ENCODE measurements at regions not wholly inside any gene's neighbourhood (a gene's known extent, or its start where the extent isn't known, plus 50 kb on each side); places are given as distances from the start of the nearest gene placed in this dataset.
"Not testable (repeated sequence)": the region's sequence is repeated elsewhere in the genome, so short reads cannot be mapped to it uniquely, and the experiment has no call there.

DNA sequence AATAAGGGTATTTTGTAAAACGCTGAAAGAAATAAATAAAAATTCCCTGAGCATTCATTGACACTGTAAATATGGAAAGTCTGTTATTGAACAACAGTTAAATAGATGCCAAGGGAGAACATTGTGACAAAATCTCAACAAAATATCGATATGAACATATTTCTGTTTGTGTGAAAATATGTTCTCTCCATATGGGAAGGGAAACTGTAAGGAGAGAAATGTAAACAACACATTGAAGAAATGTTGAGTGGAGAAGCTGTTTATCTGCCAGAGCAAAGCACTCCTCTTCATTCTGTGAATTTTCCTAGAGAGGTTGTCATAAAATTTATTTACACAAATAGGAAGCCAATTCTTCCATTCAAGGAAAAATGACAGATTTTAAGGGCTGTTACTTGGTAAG, 57.1 kb upstream of the EOMES start:
- DNase-seq (ENCODE audit: extremely low read depth in 1 of 11, low read depth in 9 of 11, low spot score in 4 of 11): no peak

DNA sequence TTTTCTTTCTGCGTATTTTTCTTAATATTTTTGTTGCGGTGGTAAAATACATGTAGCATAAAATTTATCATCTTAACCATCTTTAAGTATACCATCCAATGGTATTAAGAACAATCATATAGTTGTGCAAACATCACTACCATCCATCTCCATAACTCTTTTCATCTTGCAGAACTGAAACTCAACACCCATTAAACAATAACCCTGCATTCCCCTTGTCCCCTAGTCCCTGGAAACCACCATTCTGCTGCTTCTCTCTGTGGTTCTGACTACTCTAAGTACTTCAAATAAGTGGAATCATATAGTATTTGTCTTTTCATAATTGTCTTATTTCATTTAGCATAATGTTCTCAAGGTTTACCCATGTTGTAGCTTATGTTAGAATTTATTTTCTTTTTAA, 67.3 kb upstream of the EOMES start:
- DNase-seq (ENCODE audit: extremely low read depth in 1 of 11, low read depth in 9 of 11, low spot score in 4 of 11): no peak

DNA sequence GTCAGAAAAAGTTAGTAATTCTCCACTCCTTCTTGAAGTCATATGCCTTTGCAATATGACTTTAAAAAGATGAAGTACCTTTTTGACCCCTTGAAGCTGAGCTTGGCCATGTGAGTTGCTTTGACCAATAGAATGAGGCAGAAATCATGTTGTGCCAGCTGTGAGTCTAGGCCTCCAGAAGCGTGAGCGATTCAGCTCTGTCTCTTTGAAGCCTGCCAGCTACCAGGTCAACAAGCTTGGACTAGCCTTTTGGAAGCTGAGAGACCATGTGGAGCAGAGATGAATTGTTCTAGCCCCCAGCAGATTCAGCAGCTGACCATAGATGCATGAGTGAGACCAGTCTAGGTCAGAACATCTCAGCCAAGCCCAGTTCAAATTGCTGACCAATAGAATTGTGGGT, 69.8 kb upstream of the EOMES start:
- no peak for DNase-seq (ENCODE audit: extremely low read depth in 1 of 11, low read depth in 9 of 11, low spot score in 4 of 11)

DNA sequence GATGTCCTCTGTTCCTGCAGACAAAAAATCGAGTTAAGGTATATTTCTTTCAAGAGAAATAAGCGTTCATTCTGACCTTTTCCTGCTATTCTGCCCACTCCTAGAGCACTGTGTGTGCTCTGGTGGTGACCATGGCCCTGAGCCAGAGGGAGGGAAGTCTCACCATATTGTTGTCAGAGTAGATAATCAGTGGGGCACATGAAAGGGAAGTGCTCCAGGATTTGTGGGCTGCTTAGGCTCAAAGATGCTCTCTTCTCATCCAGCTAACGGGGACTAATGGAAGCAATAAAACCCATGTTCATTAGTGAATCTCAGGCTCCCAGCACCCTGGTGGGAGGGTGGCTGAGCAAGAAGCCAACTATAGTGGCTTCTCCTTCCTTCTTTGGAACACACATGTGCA, 70.7 kb upstream of the EOMES start:
- DNase-seq (ENCODE audit: extremely low read depth in 1 of 11, low read depth in 9 of 11, low spot score in 4 of 11): no peak

DNA sequence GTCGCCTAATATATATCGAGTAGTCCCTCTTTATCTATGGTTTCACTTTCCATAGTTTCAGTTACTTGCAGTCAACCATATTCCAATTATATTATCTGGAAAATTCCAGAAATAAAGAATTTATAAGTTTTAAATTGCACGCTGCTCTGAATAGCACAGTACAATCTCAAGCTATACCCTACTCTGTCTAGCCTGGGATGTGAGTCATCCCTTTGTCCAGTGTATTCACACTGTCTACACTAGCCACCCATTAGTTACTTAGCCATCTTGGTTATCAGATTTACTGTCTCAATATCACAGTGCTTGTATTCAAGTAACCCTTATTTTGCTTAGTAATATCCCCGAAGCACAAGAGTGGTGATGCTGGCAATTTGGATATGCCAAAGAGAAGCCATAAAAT, 72.1 kb upstream of the EOMES start:
- no peak for DNase-seq (ENCODE audit: extremely low read depth in 1 of 11, low read depth in 9 of 11, low spot score in 4 of 11)

DNA sequence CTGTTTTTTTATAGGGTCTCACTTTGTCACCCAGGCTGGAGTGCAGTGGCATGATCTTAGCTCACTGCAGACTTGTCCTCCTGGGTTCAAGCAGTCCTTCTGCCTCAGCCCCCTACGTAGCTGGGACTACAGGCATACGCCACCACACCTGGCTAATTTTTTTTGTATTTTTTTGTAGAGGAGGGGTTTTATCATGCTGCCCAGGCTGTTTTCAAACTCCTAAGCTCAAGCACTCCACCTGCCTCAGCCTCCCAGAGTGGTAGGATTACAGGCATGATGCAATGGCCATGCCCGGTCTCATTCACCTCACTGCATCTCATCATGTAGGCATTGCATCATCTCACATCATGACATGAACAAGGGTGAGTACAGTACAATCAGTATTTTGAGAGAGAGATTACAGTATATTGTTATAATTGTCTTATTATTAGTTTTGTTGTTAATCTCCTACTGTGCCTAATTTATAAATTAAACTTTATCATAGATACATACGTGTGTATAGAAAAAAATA, 74.3 kb upstream of the EOMES start:
- no peak for DNase-seq (ENCODE audit: extremely low read depth in 1 of 11, low read depth in 9 of 11, low spot score in 4 of 11)

DNA sequence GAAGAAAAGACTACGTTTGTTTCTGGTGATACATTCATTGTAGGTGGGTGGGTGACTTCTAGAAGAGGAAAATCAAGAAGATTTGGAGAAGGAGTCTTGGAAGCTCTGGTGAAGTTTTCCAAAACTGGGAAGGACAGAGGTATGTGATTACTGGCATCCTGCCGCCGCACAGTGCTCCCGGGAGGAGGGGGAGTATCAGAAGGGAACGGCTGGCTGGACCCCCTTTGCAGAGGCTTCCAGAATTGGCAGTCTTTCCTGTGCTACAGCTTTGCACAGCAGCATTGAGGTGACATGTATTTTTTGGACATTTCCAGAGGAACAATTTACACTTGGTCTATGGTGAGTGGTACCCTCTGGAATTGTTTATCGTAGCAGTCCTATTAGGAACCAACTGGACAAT, 75.7 kb upstream of the EOMES start:
- no peak for DNase-seq (ENCODE audit: extremely low read depth in 1 of 11, low read depth in 9 of 11, low spot score in 4 of 11)

DNA sequence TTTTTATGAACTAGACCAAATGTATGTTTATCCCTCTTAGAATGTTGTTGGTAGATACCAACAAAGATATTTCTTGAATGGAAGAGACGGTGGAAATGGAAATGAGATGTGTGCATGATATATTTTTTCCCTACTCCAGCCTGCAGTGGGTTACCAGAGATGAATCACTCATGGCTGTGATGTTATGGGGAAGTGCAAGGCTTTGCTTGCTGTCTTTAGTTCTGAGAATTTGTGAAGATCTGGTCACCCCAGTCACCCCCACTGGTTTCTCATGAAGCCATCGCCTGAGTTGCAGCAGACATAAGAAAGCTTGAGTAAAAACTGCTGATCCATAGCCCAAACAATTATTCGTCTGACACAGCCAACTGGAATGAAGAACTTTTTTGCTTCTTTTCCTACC, 78.1 kb upstream of the EOMES start:
- DNase-seq (ENCODE audit: extremely low read depth in 1 of 11, low read depth in 9 of 11, low spot score in 4 of 11): no peak

DNA sequence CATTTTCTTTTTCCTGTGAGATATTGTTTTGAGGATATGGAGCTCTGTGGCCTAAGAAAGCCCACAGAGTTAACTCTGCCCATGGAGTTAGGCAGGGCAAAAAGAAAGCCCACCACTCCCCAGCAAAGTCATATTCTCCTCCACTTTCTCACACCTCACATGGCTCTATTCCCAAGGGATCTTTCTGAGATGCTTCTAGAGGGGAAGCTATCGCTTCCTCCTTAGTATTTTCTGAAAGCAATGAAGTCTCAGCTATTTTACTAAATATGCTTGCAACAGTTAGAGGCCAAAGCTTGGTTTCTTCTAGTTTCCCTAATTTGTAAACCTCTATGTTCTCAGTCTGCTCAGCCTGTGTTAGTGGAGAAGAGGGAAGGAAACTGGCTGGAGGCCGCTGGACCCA, 80.3 kb upstream of the EOMES start:
- DNase-seq (ENCODE audit: extremely low read depth in 1 of 11, low read depth in 9 of 11, low spot score in 4 of 11): no peak

DNA sequence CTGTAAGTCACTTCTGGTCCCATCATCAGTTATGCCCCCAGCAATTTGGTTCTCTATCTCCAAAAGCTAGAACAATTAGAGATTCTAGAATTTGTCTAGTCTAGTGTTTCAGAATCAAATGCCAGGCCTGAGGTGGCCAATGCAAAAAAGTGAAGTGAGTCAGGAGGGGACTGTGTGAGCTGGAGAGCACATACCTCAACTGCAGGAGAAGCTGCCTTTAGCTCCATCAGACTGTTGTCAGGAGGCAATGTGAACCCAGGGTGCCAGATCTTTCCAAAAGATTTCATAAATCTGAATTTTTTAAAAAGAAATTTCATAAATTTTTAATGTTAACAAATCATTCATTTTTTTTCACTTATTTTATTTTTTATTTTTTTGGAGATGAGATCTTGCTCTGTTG, 80.7 kb upstream of the EOMES start:
- DNase-seq (ENCODE audit: extremely low read depth in 1 of 11, low read depth in 9 of 11, low spot score in 4 of 11): no peak

DNA sequence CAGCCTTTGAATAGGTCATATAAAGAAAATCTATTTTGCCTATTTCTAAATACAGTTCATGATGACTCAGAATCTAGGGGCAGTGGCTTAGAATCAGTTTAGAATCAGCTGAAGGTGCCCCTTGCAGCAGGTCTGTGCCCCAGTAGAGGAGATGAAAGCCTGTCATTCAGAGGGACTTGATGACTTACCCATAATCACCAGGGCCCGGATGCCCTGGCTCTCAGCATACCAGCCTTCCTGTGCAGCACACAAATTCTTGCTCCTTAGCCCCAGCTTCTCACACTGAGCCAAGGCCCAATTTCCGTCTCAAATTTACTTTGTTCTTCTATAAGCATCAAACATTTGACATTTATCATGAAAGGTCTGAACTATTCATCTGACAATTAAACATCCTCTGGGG, 83.2 kb upstream of the EOMES start:
- no peak for DNase-seq (ENCODE audit: extremely low read depth in 1 of 11, low read depth in 9 of 11, low spot score in 4 of 11)

DNA sequence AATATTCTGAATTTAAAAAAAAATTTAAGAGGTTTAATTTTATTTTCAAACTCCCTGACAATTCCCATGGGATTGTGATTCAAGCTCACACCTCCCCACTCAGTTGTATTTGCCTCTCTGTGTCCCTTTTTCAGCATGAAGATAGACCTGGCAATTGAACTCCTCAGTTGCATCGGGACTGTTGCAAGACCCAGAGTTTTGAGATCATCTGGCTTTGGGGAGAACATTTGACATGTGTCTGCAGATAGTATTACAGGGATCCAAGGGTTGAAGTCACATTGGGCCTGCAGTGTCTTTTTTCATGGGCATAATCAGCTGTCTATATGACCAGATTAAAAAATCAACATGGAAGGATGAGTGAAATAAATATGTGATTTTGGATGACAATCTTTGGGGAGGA, 91.1 kb upstream of the EOMES start:
- DNase-seq (ENCODE audit: extremely low read depth in 1 of 11, low read depth in 9 of 11, low spot score in 4 of 11): no peak

DNA sequence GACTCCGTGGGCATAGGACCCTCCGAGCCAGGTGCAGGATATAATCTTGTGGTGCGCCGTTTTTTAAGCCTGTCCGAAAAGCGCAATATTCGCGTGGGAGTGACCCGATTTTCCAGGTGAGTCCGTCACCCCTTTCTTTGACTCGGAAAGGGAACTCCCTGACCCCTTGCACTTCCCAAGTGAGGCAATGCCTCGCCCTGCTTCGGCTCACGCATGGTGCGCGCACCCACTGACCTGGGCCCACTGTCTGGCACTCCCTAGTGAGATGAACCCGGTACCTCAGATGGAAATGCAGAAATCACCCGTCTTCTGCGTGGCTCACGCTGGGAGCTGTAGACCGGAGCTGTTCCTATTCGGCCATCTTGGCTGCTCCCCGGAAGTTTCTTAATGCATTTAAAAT, 99.5 kb upstream of the EOMES start:
- not testable (repeated sequence) for DNase-seq (ENCODE audit: extremely low read depth in 1 of 11, low read depth in 9 of 11, low spot score in 4 of 11)

DNA sequence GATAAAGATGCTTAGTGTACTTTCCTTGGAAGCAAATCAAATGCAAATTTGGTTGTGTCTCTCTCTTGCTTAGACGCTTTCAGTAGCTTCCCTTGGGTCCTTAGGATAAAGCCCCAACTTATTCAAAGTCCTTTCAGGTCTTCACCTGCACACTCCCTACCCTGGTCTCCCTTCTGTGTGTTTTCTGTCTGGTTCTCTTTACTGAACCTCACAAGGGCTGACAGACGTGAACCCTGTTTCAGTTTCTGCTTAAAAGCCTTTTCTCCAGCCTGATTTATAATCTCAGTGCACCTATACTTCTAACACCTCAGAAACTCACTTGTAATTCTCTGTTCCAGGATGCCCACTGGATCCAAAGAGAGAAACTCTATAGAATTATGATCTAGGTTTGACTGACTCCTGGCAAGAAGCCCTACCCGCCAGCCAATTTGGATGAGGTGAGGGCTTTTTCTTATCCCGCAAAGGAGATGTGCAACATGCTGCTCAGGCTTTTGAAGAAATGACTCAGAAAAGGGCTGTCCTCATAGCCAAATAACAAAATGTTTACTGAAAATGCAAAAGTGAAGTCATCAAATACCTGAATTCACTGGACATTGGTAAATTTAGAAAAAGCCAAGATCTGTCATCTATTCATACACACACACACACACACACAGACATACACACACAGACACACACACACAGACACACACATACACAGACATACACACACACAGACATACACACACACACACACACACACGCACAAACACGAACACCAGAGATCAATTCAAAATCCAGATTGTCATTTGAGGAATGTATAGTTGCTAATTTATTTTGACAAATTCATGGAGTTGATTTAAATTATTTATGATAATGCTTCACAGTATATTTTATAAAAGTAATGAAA, 102.4 kb upstream of the EOMES start:
- no peak for DNase-seq (ENCODE audit: extremely low read depth in 1 of 11, low read depth in 9 of 11, low spot score in 4 of 11)

DNA sequence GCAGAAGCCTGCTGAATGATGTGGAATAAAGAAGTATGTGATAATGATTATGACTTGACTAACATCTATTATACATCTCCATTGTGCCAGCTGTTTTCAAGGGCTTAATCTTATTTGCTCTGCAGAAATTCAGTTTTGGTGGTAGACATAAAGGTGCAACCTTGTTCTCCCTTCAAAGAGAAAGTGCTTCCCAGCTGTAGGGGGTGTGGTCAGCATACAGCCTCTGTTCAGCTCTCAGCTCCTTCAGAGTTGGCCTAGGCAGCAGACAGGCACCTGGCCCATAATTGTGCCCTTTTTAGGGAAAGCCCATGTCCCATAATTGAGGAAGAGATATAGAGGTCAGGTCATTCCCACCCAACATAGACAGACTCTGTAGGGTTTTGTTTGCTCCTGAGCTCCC, 104.3 kb upstream of the EOMES start:
- DNase-seq (ENCODE audit: extremely low read depth in 1 of 11, low read depth in 9 of 11, low spot score in 4 of 11): no peak

DNA sequence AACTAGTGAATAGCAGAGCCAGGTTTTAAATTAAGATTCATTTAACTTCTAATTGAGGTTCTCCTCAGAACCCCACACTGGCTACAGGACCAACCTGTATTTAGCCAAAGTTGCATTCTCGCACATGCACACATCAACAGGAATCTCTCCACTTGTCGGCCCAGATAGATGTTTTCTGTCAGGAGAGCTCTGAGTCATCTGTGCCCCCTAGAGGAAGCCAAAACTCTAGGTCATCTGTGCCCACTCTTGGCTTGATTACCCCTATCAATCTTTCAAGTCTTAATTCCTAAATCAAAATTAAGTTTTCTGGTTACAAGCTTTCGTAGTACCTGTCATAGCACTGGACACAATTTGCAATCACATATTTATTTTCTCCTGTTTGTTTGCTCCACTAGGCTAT, 104.9 kb upstream of the EOMES start:
- DNase-seq (ENCODE audit: extremely low read depth in 1 of 11, low read depth in 9 of 11, low spot score in 4 of 11): no peak

DNA sequence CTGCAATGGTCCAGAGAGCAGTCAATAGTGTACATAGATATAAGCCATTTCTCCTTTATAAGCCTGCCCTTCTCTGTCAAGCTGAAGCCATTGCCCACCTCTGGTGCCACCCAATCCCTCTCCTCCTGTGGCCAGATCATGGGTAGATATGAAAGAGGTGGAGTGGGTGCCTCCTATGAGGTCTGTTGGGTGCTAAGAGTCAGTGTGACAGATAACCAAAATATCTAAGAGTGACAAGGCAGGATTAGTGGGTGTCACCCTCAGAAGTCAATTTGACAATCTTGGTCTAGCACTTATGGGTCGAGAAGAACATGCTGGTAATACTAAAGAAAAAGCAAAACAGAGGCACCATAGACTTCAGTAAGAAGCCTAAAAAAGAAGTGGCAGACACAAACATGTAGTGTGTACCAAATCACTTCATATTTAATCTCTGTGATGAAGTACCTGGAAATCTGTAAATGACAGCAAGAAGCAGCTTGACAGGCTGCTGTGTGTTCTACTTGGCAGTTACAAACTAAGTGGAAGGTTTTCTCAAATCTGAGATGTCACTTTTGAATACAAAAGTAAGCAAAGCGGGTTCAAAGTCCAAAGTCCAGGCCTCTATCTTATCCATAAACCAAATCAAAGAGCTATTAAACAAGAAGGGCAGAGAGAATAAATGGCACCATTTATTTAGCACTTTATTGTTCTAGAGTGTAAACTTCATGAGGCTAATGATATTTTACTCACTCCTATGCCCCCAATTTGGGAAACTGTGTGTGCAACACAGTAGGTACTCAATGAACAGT, 118.9 kb upstream of the EOMES start:
- no peak for DNase-seq (ENCODE audit: extremely low read depth in 1 of 11, low read depth in 9 of 11, low spot score in 4 of 11)

DNA sequence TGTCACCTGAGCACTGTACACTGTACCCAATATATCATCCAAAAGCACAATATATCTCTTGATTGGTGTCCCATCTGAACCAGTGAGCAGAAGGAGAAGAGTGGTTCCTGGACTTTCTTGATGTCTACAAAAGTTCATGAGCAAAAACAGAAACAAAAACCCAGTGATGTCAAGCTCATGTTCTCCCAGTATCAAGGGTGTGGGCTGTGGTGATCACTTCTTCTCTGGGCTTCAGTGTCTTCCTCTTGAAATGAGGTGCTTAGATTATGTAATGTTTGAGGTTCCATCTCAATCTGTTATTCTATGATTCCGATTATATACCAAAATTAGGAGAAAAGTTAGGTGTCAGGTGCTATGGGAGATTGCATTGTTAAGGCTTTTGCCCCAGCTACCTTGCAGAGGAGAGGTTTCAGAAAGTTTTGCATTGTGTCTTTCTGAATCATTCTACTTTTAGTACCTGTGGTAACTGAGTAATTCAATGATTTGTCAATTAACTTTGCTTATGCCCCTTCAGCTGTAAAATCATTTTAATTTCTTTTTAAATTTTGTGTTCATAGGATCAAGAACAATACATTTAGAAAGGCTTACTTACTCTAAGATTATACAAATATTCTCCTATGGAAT, 122.0 kb upstream of the EOMES start:
- no peak for DNase-seq (ENCODE audit: extremely low read depth in 1 of 11, low read depth in 9 of 11, low spot score in 4 of 11)

DNA sequence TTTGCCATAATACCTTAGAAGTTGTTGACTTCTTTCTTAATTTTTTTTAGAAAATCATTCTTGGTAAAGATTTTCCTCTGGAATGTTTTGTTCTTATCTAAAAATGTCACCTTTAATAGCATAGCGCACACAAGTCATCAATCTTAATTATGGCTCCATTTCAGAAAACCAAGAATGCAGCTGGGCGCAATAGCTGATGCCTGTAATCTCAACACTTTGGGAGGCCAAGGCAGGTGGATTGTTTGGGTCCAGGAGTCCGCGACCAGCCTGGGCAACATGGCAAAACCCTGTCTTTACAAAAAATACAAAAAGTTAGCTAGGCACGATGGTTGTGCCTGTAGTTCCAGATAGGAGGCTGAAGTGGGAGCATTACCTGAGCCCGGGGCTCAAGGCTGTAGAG, 125.6 kb upstream of the EOMES start:
- no peak for DNase-seq (ENCODE audit: extremely low read depth in 1 of 11, low read depth in 9 of 11, low spot score in 4 of 11)

DNA sequence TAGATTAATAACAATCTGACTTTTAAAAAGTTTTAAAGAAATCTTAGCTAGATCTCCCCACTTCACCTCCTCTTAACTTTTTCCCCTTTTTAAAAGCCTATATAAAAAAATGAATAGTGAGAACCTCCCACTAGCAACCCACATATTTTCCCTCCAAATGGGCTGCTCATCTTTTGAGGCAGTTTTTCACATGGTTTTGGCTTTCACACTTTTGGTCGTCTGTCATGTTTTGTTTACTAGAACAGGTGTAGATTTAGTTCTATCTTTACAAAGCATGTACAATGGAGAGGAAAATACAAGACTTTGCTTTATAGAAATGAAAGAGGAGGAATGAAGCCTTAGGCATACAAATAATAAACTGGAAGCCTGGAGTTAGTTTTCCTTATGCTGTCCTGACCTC, 126.7 kb upstream of the EOMES start:
- no peak for DNase-seq (ENCODE audit: extremely low read depth in 1 of 11, low read depth in 9 of 11, low spot score in 4 of 11)

Data from renal cortex interstitium (tissue), 11 donors.